Brain pericyte (primary cell): ENCODE measurements at regions not wholly inside any gene's neighbourhood (a gene's known extent, or its start where the extent isn't known, plus 50 kb on each side); places are given as distances from the start of the nearest gene placed in this dataset.
"Not testable (repeated sequence)": the region's sequence is repeated elsewhere in the genome, so short reads cannot be mapped to it uniquely, and the experiment has no call there.

Source experiments
- DNase-seq: peaks from one replicate; pipeline ENCODE4 v3.0.0-alpha.2; 2012; ENCODE audit warnings: low read depth, low spot score

DNA sequence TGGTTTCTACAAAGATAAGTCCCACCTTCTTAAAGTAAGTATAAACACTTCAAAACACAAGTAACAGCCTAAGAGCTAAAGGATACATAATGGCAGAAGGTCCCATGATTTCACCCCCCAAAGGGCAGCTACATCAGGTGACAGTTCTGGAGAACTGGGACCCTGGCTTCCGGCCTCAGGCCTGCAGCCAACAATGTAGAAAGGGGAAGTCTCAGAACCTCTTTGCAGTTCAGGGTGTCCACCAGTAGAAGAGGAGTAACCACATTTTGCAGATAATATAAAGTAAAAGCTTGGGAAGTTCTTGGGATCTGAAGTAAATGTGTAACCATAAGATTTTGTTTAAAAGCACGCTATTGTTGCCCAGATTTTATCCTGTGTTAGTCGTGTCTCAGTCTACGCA lies 267.4 kb upstream of the VLDLR start:
- no peak for DNase-seq

DNA sequence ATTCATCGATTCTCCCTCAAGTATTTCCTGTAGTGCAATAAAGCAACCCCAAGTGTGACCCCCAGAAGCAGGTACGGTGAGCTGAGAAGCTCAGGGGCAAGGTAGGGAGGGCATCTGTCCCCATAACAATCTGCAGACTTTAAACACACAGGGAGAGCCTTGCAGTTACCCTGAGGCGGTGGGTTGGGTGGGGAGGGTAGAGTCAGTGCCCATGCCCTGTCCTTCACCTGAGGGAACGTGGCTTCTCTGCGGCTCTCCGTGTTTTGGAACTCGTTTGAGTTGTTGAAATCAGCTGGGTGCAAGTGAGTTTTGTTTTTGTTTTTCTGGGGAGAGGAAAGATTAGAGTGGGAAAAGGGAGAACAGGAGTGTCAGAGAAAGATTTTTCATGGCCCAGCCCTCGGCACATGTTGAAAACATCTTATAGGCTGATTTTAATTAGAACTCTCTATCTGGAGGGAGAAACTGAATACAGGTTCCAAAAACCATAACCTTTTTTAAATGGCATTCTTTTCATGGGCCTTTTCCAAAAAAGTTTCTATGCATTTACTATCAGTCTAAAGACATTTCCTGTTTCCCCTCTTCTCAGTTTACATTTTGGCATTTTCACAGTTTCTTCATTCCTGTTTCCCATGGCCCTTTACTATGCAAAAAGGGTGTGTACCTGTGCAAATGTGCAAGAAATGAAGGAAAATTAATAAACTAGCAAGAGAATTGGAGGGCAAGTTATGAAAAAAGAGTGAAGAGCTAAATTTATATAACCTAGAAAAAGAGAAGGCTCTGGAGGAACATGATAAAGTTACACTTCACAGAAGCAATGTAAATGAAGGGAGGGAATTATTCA lies 266.5 kb upstream of the VLDLR start:
- no peak for DNase-seq

GRCh38 chr9:2355697-2355983 lies 265.9 kb upstream of the VLDLR start:
- no peak for DNase-seq

GRCh38 chr9:2356041-2356790 lies 265.4 kb upstream of the VLDLR start:
- no peak for DNase-seq

- DNase-seq: no peak
Observed at GRCh38 chr9:2359891-2360471, 261.6 kb upstream of the VLDLR start.

DNA sequence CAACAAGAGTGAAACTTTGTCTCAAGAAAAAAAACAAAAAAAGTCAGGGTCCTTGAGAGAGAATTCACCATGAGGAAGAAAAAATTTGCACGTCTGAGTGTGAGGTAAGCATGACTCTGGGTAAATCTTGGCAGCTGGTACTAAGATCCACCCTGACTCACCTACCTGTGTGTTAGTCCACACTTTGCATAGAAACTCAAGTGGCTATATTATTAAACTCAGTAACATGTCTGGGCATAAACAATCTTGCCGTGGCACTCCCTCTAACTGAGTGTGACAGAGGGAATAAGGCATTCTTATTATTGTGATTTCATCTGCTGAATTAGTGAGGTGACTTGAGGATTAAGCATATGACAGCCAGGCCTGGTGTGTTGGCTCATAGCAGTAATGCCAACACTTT lies 259.4 kb upstream of the VLDLR start:
- no peak for DNase-seq

DNA sequence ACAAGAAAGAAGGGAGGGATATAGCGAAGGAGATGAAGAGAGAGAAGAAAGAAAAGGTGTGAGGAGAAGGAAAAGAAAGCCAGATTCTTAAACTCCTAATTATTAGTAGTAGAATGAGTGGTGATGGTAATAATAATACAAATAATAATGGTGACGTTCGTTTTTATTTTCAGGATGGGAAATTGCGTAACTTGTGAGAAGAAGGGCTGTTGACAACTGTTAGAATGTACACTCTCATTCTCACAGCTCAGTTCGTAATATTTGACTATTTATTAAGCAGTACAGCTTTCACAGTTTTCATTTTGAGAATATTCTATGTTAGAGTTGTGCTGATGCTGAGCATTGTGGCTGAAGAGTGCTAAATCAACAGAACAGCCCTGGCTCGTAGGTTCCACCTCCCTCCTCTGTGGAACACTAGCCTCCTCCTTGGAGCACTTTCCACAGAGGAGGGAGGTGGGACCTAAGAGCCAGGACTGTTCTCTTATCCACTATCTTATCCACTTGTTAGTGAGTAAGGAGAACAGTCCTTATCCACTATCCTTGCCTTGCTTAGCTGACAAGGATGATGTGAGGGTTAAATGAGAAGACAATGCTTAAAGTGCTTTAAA lies 258.3 kb upstream of the VLDLR start:
- DNase-seq: no peak

GRCh38 chr9:2363781-2364180 lies 257.8 kb upstream of the VLDLR start:
- no peak for DNase-seq

DNA sequence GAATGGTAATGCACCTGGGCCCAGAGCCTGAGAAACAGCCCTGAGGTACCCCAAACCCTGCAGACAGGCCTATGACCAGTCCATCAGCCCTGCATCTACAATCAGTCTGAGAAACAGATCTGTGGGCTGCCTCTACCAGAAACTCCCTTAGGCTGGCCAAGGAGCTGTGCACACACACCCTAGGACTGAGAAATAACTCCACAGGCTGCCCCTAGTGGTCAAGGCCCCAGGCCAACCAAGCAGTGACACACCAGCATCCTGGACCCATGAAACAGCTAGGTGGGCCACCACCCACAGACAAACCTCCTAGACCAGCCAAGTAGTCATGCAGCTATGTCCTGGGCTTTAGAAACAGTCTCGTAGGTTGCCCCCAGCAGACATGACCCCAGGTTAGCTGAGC lies 253.6 kb upstream of the VLDLR start:
- DNase-seq: no peak

- no peak for DNase-seq
Observed at GRCh38 chr9:2373648-2374047, 247.9 kb upstream of the VLDLR start.

GRCh38 chr9:2375114-2375513 lies 246.5 kb upstream of the VLDLR start:
- DNase-seq: no peak

DNA sequence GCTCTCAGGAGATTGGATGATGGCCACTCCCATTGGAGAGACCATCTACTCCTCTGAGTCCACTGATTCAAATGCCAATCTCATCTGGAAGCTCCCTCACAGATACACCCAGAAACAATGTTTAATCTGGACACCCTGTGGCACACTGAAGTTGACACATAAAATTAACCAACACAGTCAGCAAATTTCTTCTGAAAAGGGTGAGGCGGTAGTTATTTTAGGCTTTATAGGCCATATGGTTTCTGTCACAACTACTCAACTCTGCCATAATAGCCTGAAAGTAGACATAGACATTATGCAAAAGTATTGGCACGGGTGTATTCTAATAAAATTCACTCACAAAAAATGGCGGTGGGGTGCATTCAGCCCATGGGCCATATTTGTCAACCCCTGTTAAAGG lies 244.5 kb upstream of the VLDLR start:
- DNase-seq: no peak

DNA sequence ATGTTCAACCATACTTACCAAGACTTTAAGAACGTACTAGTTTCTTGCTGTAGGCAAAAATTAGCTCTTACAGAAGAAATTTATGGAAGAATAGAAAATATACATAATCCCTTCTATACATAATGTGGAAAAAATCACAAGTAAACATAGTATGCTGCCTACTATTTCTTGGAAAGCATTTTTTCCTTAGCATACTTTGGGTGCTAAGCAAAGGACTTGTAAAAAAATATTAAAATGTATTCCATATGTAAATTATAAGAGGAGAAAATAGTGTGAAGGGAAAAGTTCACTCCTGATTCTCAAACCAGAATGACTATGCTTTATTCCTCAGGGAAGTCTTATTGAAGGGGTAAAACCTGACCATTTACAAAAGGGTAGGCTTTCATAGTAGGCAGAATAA lies 243.8 kb upstream of the VLDLR start:
- no peak for DNase-seq

GRCh38 chr9:2378266-2378665 lies 243.3 kb upstream of the VLDLR start:
- DNase-seq: no peak

GRCh38 chr9:2378816-2379215 lies 242.8 kb upstream of the VLDLR start:
- no peak for DNase-seq

- DNase-seq: no peak
Observed at GRCh38 chr9:2384741-2385140, 236.8 kb upstream of the VLDLR start.

DNA sequence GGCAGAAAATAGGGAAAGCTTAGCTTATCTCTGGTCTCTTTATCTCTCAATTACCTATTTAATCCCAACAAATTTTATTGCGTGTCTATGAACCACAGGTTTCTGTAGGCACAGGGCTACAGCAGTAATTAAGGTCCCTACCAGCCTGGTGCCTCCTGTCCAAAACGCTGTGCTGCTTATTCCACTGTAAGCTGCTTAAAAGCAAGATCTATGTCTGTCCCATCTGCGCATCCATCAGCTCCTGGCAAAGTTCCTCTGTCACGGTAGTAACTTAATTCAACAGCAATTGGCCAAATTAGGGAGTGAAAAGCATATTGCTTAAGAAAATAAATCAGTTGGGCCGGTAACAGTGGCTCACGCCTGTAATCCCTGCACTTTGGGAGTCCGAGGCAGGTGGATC lies 235.8 kb upstream of the VLDLR start:
- no peak for DNase-seq

- no peak for DNase-seq
Observed at GRCh38 chr9:2386566-2386965, 235.0 kb upstream of the VLDLR start.

DNA sequence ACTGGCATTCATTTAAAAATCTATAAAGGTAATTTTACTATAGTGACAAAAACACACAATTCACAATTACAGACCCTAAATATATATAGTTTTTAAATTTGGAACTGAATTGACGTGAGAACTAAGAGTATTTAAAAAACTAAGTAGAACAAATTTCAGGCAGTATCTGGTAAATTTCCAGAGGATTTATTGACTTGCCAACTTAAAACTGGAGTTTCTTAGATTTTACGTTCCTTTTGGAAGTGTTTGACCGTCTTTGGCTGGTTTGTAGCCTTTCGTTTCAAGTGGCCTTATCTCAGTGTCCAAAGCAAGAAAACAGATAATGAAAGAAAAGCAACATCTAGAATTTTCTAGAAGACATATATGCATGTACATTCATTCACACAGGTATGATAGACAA lies 234.4 kb upstream of the VLDLR start:
- no peak for DNase-seq

GRCh38 chr9:2389404-2389803 lies 232.2 kb upstream of the VLDLR start:
- no peak for DNase-seq

GRCh38 chr9:2390028-2390427 lies 231.6 kb upstream of the VLDLR start:
- no peak for DNase-seq

GRCh38 chr9:2391509-2392132 lies 230.0 kb upstream of the VLDLR start:
- not testable (repeated sequence) for DNase-seq
